Sigmoid colon (tissue), 4 donors: ENCODE measurements at regions not wholly inside any gene's neighbourhood (a gene's known extent, or its start where the extent isn't known, plus 50 kb on each side); places are given as distances from the start of the nearest gene placed in this dataset.

Experiments used
- CTCF ChIP-seq, 4 experiments: fragments of 450-650 bp in 3 of 4; fragments of 200-600 bp in 1 of 4; IDR thresholded peaks; one replicate each; pipeline ENCODE4 v1.5.1; 2016 to 2019; ENCODE audit warnings: antibody characterized with exemption in 4 of 4, mild to moderate bottlenecking in 3 of 4, moderate library complexity in 2 of 4
- POLR2A ChIP-seq, 2 donors: fragments of 450-650 bp; IDR thresholded peaks; one replicate each; pipeline ENCODE4 v1.6.1; 2016; ENCODE audit warnings: antibody characterized with exemption in 2 of 2, mild to moderate bottlenecking in 2 of 2, moderate library complexity in 2 of 2
- POLR2AphosphoS5 ChIP-seq, 4 donors: sonication (generic); formaldehyde crosslinking; IDR thresholded peaks; one replicate each; pipeline ENCODE4 v1.6.1; 2017; ENCODE audit warnings: antibody characterized with exemption in 4 of 4

DNA sequence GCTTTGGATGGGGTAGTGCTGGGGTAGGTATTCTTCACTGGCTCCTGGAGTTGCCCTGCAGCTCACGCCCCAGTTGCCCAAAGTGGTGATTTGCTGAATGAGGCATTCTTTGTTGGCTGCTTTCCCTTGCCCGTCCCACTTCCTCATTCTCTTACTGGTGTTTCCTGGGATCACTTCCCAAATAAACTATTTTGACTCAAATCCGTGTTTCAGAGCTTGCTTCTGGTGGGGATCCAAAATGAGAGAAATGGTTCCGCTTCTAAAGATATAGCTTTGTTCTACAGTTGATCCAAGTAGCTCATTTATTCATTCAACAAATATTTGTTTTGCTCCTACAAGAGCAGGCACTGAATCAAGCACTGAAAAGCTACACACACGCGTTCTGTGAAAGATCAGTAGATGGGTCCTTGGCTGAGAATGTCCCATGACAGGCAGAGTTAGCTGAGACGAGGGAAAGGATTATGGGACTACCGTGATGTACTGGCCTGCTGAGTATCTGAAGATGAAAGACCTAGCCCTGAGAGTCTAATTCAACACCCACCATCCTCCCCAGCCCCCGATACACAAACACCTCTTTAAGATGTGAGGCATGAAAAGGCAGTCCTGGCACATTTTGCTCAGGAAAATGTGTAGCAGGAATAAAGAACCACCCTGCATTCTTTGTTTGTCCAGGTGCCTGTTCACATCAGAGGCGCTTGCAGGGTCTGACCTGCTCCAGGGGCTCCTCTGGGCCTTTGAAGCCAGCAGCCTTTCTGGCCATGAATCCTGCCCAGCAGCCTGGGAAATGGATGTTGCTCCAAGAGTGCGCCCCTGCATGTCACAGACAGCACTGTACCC lies 143.1 kb upstream of the RANBP3L start:
- TF ChIP-seq CTCF (IDR thresholded peaks at IDR 0.05), result no peak
- no peak for TF ChIP-seq POLR2AphosphoS5 (IDR thresholded peaks at IDR 0.05)
- TF ChIP-seq POLR2A (IDR thresholded peaks at IDR 0.05), result no peak
